IPS-15b (cell line): ENCODE measurements at regions not wholly inside any gene's neighbourhood (a gene's known extent, or its start where the extent isn't known, plus 50 kb on each side); places are given as distances from the start of the nearest gene placed in this dataset.

Experiments used
- H3K27me3 ChIP-seq: one replicate; pipeline ENCODE4 v1.6.1; 2013; ENCODE audit warnings: low read length; ENCODE audit not compliant: control insufficient read depth, insufficient read depth
- H3K36me3 ChIP-seq: one replicate; pipeline ENCODE4 v1.6.1; 2013; ENCODE audit warnings: low read length; ENCODE audit not compliant: control insufficient read depth, insufficient read depth
- H3K4me1 ChIP-seq: one replicate; pipeline ENCODE4 v1.6.1; 2013; ENCODE audit warnings: mild to moderate bottlenecking, low read length; ENCODE audit not compliant: control insufficient read depth, insufficient read depth
- H3K4me3 ChIP-seq: one replicate; pipeline ENCODE4 v1.5.1; 2013; ENCODE audit warnings: low read depth, low read length
- H3K9ac ChIP-seq: one replicate; pipeline ENCODE4 v1.6.1; 2013; ENCODE audit warnings: low read depth, mild to moderate bottlenecking, low read length
- H3K9me3 ChIP-seq: one replicate; pipeline ENCODE4 v1.6.1; 2013; ENCODE audit warnings: mild to moderate bottlenecking, low read length; ENCODE audit not compliant: control insufficient read depth, insufficient read depth

DNA sequence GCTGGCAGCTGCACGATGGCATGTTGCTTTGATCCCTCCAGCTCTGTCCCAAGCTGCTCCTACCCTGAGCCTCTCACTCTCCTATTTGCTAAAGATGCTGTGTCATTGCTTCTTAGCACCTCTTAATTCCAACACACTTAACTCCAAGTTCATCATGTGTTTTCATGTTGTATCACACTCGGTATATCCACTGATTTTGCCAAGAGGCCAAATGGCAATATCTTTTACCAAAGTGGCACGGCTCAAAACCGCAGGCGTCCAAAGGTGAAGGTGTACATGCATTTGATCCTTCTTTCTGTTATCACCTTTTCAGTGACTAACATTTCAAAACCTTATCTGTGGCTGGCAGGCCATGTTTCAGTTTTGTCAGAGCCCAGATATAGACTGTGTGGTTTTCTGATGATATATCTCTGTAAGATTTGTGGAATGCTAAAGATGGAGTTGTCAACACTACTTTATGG, 217.0 kb downstream of the TBX18 start:
- Histone ChIP-seq H3K9ac (no peak overlapping the region), H3K4me3 (no peak overlapping the region), H3K27me3 (no peaks in the 10 kb centered on the region)

DNA sequence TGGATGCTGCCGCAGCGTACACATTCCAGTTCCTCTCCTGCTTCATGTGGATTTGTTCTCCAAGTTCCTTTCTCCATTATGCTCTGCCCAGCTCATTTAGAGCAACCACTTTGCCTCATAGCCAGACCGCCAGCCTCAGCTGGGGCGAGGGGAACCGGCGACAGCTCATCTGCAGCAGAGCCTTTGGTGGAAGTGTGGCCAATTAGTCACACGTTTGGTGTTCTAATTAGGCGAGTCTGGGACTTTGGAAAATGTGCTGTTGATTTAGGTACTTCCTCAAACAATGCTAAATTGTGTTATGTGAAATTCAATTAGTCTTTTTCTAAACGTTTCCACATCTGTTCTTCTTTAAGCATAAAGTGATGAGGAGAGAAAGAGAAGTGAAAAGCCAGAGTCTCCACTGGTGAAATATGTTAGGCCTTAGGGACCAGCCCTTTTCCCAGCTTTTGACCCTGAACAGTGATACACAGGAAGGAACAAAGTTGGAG, 217.9 kb downstream of the TBX18 start:
- H3K36me3 ChIP-seq: no peaks in the 10 kb centered on the region
- no peak overlapping the region for H3K4me3 ChIP-seq
- H3K27me3 ChIP-seq: no peaks in the 10 kb centered on the region
- no peaks in the 10 kb centered on the region for H3K9me3 ChIP-seq
- H3K4me1 ChIP-seq: no peaks in the 10 kb centered on the region
- H3K9ac ChIP-seq: no peak overlapping the region

More for the DNA sequence above, 217.0 kb downstream of the TBX18 start:
- H3K36me3 ChIP-seq: peaks cover 2% of the 10 kb centered on the region
- no peaks in the 10 kb centered on the region for H3K4me1 ChIP-seq
- no peaks in the 10 kb centered on the region for H3K9me3 ChIP-seq

DNA sequence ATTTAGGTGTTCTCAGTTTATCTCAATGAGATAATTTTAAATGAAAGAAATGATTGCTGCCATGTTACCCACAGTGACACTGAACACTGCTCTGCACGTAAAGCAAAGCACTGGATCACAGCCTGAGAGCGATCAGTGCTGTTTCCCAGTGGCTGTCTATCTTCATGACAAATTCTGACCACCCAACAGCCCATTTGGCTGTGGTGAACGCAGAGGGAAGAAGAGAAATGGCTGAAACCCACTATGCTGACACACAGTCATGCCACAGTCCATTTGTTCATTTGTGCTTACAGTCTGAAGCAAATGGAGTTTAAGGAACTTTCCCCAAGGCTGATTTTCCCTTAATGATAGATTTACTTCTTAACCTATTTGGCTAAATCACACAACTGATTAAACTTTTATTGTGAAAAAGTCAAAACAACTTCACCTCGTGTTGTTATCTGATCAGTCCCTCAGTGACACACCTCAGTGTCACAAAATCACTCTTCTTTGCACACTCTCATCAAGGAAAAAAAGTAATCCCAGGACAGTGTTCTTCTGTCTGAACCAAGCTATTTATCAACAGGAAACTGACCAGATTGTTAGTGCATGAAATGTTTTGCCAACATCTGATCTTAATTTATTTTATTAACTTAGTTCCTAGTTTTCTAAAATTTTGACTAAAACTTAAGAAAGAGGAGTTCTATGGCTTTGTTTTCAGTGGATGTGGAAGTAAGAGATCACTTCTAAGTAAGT, 225.1 kb downstream of the TBX18 start:
- Histone ChIP-seq H3K9me3 (no peaks in the 10 kb centered on the region), H3K27me3 (no peaks in the 10 kb centered on the region), H3K4me3 (no peak overlapping the region), H3K4me1 (no peaks in the 10 kb centered on the region), H3K9ac (no peak overlapping the region), H3K36me3 (no peaks in the 10 kb centered on the region)

DNA sequence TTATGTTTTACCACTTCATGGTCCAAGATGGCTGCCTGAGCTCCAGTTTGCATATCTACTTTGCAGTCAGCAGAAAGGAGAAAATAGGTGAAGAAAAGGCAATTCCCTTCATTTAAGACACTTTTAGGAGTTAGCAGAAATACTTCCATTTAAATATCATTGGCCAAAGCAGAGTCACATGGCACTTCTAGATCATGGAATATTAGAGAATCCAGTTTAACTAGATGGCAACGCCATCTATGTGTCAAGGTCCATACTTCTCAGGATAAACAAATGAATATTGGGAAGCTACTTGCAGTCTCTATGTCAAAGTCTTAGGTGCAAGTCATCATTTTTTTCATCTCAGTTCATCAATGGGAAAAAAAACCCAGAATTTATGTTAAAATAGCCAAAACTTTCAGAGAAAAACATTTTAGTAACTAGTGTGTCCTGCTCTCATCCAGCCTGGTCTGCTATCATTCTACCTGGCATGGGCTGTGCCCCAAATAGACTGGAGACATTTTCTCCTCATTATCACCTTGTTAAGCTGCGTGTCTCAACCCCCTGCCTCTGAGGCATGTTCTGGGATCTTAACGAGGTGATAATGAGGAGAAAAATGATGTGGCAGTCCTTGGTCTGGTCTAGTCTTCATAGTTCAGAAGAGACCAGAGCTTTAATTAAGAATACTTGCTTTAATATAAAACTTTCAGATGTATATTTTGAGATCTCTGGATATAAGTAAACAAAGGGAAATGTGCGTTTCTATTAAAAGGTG, 227.3 kb downstream of the TBX18 start:
- Histone ChIP-seq H3K4me3 (no peak overlapping the region), H3K27me3 (no peaks in the 10 kb centered on the region), H3K9me3 (no peaks in the 10 kb centered on the region), H3K36me3 (no peaks in the 10 kb centered on the region), H3K4me1 (no peaks in the 10 kb centered on the region), H3K9ac (no peak overlapping the region)

DNA sequence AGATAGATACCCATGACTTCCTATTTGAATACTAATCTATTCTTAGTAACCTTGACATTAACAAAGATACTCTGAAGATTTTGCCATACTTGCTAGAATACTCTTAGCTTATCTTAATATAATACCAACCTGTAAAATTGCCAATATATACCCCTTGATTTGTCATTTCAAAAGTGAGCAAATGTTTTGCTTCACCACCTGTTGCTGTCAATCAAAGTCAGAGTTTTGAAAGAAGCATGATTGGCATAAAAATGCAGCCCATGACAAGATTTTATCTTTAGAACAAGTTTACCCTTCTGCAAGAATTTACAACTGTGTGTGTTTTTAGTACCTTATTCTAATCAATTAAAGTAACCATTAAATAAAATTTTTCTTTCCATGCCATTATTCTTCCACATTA, 236.2 kb downstream of the TBX18 start:
- no peak overlapping the region for H3K4me3 ChIP-seq
- no peaks in the 10 kb centered on the region for H3K4me1 ChIP-seq
- no peaks in the 10 kb centered on the region for H3K9me3 ChIP-seq
- H3K9ac ChIP-seq: no peak overlapping the region
- H3K27me3 ChIP-seq: no peaks in the 10 kb centered on the region
- H3K36me3 ChIP-seq: no peaks in the 10 kb centered on the region

DNA sequence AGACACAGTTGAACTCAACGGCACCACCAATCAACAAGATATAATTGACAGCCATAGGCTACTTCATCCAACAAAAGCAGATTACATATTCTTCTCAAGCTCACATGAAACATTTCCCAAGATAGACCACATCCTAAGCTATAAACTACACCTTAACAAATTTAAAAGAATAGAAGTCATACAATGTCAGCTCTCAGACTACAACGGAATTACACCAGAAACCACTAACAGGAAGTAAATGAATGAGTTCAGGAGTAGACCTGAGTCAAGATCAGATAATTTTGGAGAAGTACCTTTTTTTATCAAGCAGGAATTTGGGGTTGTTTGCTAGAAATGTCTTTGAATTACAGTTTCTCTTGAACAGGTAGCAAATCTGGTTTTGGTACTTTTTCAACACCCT, 237.8 kb downstream of the TBX18 start:
- Histone ChIP-seq H3K36me3 (no peaks in the 10 kb centered on the region), H3K9ac (no peak overlapping the region), H3K9me3 (no peaks in the 10 kb centered on the region), H3K4me3 (no peak overlapping the region), H3K27me3 (no peaks in the 10 kb centered on the region), H3K4me1 (no peaks in the 10 kb centered on the region)

DNA sequence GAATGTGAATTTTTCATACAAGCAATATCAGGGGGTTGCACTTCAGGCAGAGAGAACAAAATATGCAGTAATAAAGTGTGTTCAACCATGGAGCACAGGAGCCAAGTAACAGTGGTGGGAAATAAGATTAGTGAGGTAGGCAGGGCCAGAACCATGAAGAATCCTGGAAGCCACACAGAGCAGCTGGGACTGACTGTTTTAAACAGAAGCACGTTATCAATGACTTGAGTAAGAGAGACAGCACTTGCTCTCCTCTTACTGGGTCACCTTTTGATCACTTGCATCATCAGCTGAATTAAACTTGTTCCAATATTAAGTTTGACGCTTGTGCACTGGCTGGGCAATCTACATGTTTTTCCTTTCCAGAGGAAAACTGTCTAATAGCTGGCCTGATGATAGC, 238.5 kb downstream of the TBX18 start:
- H3K36me3 ChIP-seq: no peaks in the 10 kb centered on the region
- no peak overlapping the region for H3K4me3 ChIP-seq

DNA sequence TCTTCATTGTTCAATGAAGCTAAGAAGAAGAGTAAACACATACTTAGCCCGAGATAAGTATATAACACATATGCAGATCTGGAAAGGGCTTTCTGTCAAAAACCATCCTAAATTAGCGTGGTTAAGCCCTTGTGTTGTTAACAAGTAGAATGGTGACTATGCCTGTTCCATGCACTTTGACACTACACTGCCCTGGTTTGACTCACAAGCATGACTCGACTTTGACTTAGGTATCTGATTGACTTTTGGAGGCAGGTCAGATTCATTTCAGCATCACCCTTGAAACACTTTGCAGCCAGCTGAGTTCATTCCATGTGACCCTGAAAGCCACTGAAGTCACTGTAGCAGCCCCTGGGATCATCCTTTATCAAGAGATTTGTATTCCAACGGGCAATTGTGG, 239.8 kb downstream of the TBX18 start:
- Histone ChIP-seq H3K9ac (no peak overlapping the region), H3K36me3 (no peaks in the 10 kb centered on the region), H3K27me3 (peaks cover 3% of the 10 kb centered on the region), H3K4me3 (no peak overlapping the region), H3K9me3 (no peaks in the 10 kb centered on the region), H3K4me1 (peaks cover 3% of the 10 kb centered on the region)

More for the DNA sequence above, 238.5 kb downstream of the TBX18 start:
- H3K27me3 ChIP-seq: peaks cover 3% of the 10 kb centered on the region
- no peak overlapping the region for H3K9ac ChIP-seq
- H3K4me1 ChIP-seq: no peaks in the 10 kb centered on the region
- H3K9me3 ChIP-seq: no peaks in the 10 kb centered on the region

DNA sequence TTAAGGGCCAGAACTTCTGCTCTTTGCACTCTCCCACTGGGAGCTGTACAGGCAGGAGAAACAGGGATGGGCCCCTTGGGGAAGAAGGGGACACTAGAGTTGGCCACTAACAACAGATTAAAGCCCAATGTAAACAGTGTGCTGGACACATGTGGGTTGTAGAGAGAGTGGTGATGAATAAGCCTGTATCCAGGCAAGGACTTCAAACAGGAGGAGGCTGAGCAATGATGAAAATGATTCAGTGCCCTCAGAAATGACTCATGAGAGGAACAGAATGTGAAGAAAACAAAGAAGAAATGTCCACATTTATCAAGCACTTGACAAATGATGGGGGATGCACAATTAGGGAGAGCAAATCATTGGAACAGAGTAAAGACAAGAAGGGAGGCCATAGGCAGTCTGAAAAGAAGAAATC, 242.3 kb downstream of the TBX18 start:
- Histone ChIP-seq H3K4me1 (peaks cover 5% of the 10 kb centered on the region), H3K4me3 (no peak overlapping the region), H3K9me3 (no peaks in the 10 kb centered on the region), H3K27me3 (peaks cover 3% of the 10 kb centered on the region), H3K36me3 (no peaks in the 10 kb centered on the region), H3K9ac (no peak overlapping the region)

DNA sequence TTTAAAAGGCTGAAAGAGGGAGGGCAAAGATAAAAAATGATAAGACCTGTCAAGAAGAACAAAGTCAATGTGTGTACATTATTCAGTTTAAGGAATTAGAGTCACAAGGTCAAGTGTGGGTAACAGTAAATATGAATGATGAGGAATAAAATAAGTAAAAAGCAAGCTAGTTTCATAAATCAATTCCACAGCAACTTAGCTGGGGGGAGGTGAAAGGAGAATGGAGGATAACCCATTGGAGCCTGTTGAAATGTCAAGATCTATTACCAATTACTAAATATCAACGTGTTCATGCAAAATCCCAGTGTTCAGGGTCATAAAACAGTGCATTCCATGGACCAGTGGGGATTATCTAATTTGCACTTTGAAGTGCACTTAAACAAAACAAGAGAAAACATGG, 242.9 kb downstream of the TBX18 start:
- H3K4me3 ChIP-seq: no peak overlapping the region
- H3K36me3 ChIP-seq: no peaks in the 10 kb centered on the region
- H3K9ac ChIP-seq: no peak overlapping the region
- H3K9me3 ChIP-seq: no peaks in the 10 kb centered on the region
- H3K4me1 ChIP-seq: peaks cover 5% of the 10 kb centered on the region
- peaks cover 3% of the 10 kb centered on the region for H3K27me3 ChIP-seq

DNA sequence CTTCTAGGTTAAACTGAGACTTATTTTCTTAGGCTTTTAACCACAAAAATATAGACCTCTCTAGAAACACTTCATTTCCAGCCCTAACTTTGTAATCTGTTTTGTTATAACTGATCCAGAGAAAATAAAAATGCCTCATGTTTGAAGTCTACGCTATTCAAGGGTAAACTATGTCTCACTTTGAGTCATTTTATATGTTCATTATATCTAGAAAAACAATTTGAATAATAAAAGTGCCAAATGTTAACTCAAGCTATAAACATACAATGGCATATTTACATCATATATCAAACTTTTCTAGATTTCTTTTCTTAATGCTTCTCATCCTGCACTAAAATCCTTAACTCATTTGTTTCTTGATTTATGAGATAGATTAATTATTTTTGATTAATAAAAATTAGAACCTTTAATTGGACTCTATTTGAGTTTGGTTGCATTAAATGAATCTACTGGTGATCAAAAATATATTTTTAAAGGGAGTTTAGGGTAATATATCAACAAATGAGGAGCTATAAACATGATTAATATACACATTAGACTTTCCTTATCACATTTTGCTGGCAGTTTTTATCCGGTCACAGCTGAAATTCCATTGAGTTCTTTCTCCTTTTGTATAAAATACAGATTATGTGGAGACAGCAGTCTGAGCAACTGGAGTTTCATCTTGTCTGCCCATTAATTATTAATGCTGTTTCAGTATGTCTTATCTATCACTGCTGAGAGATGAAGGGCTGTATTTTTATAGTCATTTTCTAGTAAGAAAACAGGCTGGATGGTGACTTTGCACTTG, 246.5 kb downstream of the TBX18 start:
- H3K36me3 ChIP-seq: no peaks in the 10 kb centered on the region
- H3K27me3 ChIP-seq: peaks cover 3% of the 10 kb centered on the region
- no peaks in the 10 kb centered on the region for H3K9me3 ChIP-seq
- H3K9ac ChIP-seq: no peak overlapping the region
- no peak overlapping the region for H3K4me3 ChIP-seq
- H3K4me1 ChIP-seq: peaks cover 5% of the 10 kb centered on the region
